ENCODE measurements at regions not wholly inside any gene's neighbourhood (a gene's known extent, or its start where the extent isn't known, plus 50 kb on each side); places are given as distances from the start of the nearest gene placed in this dataset.

DNA sequence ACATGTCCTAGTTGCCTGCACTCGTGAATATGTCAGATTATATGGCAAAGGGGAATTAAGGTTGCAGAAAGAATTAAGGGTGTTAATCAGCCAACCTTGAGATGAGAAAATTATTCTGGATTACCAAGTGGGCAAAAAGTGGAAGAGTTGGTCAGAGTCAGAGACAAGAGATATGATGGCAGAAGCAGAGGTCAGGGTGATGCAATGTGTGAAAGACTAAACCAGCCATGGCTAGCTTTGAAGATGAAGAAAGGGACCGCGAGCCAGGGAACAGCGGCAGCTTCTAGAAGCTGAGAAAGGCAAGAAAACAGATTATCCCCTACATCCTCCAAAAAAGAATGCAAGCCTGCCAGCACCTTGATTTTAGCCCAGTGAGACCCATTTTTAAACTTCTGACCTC lies 385.6 kb downstream of the HNRNPD start:
- no peak for TF ChIP-seq POLR2A (IDR thresholded peaks at IDR 0.05)
- TF ChIP-seq, protein P1, sequence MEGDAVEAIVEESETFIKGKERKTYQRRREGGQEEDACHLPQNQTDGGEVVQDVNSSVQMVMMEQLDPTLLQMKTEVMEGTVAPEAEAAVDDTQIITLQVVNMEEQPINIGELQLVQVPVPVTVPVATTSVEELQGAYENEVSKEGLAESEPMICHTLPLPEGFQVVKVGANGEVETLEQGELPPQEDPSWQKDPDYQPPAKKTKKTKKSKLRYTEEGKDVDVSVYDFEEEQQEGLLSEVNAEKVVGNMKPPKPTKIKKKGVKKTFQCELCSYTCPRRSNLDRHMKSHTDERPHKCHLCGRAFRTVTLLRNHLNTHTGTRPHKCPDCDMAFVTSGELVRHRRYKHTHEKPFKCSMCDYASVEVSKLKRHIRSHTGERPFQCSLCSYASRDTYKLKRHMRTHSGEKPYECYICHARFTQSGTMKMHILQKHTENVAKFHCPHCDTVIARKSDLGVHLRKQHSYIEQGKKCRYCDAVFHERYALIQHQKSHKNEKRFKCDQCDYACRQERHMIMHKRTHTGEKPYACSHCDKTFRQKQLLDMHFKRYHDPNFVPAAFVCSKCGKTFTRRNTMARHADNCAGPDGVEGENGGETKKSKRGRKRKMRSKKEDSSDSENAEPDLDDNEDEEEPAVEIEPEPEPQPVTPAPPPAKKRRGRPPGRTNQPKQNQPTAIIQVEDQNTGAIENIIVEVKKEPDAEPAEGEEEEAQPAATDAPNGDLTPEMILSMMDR (IDR thresholded peaks at IDR 0.05): no peak
- no peak overlapping the region for H3K4me3 ChIP-seq
- intact Hi-C loops (cut with DNase I; ENCODE audit: low total_unique reads): no loop called here
- DNase-seq: no peak
- no peaks in the 10 kb centered on the region for H3K27me3 ChIP-seq
- H3K36me3 ChIP-seq: no peaks in the 10 kb centered on the region
- no peaks in the 10 kb centered on the region for H3K9me3 ChIP-seq
- no peak overlapping the region for H3K27ac ChIP-seq
- no peaks in the 10 kb centered on the region for H3K4me1 ChIP-seq

DNA sequence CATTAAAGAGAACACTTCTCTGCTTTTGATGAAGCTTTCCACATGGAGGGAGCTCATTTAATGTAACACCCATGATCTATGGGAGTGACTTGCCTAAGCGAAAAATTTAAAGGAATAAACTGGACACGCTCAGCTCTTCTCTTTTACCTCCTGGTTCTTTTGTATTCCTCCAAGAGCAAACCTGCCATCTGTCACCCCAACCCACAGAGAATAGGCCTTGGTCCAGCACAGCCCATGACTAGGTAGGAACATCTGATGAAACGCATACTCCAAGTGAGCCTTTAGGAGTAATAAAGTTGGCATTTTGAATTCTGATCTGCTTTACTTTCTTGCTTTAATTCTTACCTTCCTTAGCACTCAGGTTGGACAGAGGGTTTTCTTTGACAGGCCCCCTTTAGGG lies 389.0 kb downstream of the HNRNPD start:
- intact Hi-C loops (cut with DNase I; ENCODE audit: low total_unique reads): no loop called here
- no peak for TF ChIP-seq POLR2A (IDR thresholded peaks at IDR 0.05)
- TF ChIP-seq, protein P1 (IDR thresholded peaks at IDR 0.05): no peak
- H3K4me1 ChIP-seq: no peaks in the 10 kb centered on the region
- H3K4me3 ChIP-seq: no peak overlapping the region
- H3K27ac ChIP-seq: no peak overlapping the region
- no peaks in the 10 kb centered on the region for H3K9me3 ChIP-seq
- no peaks in the 10 kb centered on the region for H3K36me3 ChIP-seq
- no peaks in the 10 kb centered on the region for H3K27me3 ChIP-seq
- DNase-seq: no peak

DNA sequence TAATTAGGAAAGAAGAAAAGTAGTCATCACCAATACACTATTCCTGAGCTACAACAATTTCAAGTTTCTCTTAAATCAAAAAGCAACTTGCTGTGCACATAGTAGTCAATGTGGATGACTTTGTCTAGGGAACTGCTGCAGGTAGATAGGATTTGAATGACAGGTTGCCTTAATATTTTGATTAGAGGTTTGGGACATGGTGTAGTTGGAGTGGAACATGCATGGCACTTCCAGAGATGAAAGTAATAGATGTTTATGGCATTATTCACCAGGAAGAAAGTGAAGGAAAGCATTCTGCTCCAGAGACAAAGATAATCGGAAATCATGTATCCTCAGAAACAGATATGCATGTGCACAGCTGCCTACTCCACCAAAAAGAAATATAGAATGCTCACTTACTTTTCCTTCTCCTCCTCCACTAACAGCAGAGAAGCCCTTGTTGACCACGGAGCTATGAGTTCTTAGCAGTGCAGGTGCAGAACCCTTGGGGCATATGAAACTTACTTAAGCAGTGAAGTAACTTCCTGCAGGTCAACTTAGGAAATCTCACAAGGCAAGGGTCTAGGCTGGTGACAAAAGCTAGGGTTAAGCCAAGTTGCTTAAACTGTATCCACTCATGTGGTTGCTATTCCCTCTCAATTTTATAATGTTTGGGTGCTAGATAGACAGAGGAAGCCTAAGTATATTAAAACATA lies 390.8 kb downstream of the HNRNPD start:
- Histone ChIP-seq H3K36me3 (no peaks in the 10 kb centered on the region), H3K4me3 (no peak overlapping the region), H3K27ac (no peak overlapping the region), H3K9me3 (no peaks in the 10 kb centered on the region), H3K4me1 (no peaks in the 10 kb centered on the region), H3K27me3 (no peaks in the 10 kb centered on the region)
- TF ChIP-seq POLR2A (IDR thresholded peaks at IDR 0.05): no peak
- TF ChIP-seq, protein P1 (IDR thresholded peaks at IDR 0.05): no peak
- DNase-seq: no peak
- intact Hi-C loops (cut with DNase I; ENCODE audit: low total_unique reads): no loop called here

DNA sequence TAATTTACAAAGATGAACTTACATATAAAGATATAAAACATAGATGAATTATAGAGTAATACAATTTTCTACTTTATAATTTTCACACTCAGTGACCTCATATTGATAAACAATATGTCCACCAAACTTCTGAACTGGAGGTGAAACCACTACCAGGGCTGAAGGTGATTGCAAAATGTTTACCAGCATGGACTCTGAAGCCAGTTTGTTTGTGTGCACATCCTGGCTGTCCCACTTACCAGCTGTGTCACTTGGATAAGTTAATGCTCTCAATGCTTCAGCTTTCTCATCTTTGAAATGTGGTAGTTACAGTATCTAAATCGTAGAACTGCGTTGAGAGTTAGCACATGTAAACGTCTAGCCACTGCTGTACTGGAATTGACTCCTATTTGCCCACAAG lies 392.6 kb downstream of the HNRNPD start:
- intact Hi-C loops (cut with DNase I; ENCODE audit: low total_unique reads): no loop called here
- Histone ChIP-seq H3K27me3 (no peaks in the 10 kb centered on the region), H3K9me3 (no peaks in the 10 kb centered on the region), H3K36me3 (no peaks in the 10 kb centered on the region), H3K4me1 (no peaks in the 10 kb centered on the region), H3K27ac (no peak overlapping the region), H3K4me3 (no peak overlapping the region)
- DNase-seq: no peak
- TF ChIP-seq, protein P1 (IDR thresholded peaks at IDR 0.05): no peak
- no peak for TF ChIP-seq POLR2A (IDR thresholded peaks at IDR 0.05)

DNA sequence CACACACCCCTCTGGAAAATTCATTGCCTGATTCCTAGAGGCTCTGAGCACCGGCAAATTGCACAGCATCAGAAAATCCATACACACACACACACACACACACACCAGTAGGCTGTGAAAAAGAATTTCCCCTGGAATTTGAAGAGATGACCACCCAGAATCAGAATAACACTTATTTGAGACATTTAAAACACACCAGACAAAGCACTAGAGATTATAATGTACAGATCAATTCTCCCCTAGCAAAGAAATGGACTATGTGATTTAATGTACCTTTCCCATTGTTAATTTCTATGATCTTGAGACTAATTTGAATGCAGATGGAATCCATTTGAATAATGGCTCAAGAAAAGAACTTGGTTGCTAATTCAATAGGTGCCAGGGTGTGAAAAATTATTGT lies 399.3 kb downstream of the HNRNPD start:
- intact Hi-C loops (cut with DNase I; ENCODE audit: low total_unique reads): no loop called here

More for the DNA sequence above, 399.3 kb downstream of the HNRNPD start:
- TF ChIP-seq POLR2A (IDR thresholded peaks at IDR 0.05): no peak
- TF ChIP-seq, protein P1 (IDR thresholded peaks at IDR 0.05): no peak
- DNase-seq: no peak
- H3K36me3 ChIP-seq: no peaks in the 10 kb centered on the region
- H3K4me3 ChIP-seq: no peak overlapping the region
- no peaks in the 10 kb centered on the region for H3K4me1 ChIP-seq
- H3K9me3 ChIP-seq: no peaks in the 10 kb centered on the region
- no peak overlapping the region for H3K27ac ChIP-seq
- H3K27me3 ChIP-seq: no peaks in the 10 kb centered on the region
